ENCODE measurements at regions not wholly inside any gene's neighbourhood (a gene's known extent, or its start where the extent isn't known, plus 50 kb on each side); places are given as distances from the start of the nearest gene placed in this dataset.

GRCh38 chr16:64011650-64012049 is 1110.2 kb downstream of the CDH11 start:
- no peaks in the 10 kb centered on the region for H3K9me3 ChIP-seq
- no peaks in the 10 kb centered on the region for H3K4me1 ChIP-seq
- DNase-seq (ENCODE audit: low spot score in 2 of 2): no peak
- no peak overlapping the region for H3K27ac ChIP-seq
- intact Hi-C loops (cut with DNase I): no loop called here
- no peak for TF ChIP-seq CTCF (IDR thresholded peaks at IDR 0.05)
- H3K4me3 ChIP-seq: no peak overlapping the region
- H3K27me3 ChIP-seq: no peaks in the 10 kb centered on the region
- no peaks in the 10 kb centered on the region for H3K36me3 ChIP-seq

GRCh38 chr16:64008131-64008530 is 1113.7 kb downstream of the CDH11 start:
- H3K4me3 ChIP-seq: no peak overlapping the region
- H3K4me1 ChIP-seq: no peaks in the 10 kb centered on the region
- intact Hi-C loops (cut with DNase I): no loop called here
- TF ChIP-seq CTCF (IDR thresholded peaks at IDR 0.05): no peak
- no peaks in the 10 kb centered on the region for H3K36me3 ChIP-seq
- H3K9me3 ChIP-seq: no peaks in the 10 kb centered on the region
- no peaks in the 10 kb centered on the region for H3K27me3 ChIP-seq
- no peak for DNase-seq (ENCODE audit: low spot score in 2 of 2)
- no peak overlapping the region for H3K27ac ChIP-seq

GRCh38 chr16:64004116-64004515 is 1117.7 kb downstream of the CDH11 start:
- no peaks in the 10 kb centered on the region for H3K27me3 ChIP-seq
- H3K36me3 ChIP-seq: no peaks in the 10 kb centered on the region
- H3K4me3 ChIP-seq: no peak overlapping the region
- no peak overlapping the region for H3K27ac ChIP-seq
- no peak for TF ChIP-seq CTCF (IDR thresholded peaks at IDR 0.05)
- no peaks in the 10 kb centered on the region for H3K9me3 ChIP-seq
- no peak for DNase-seq (ENCODE audit: low spot score in 2 of 2)
- no peaks in the 10 kb centered on the region for H3K4me1 ChIP-seq
- intact Hi-C loops (cut with DNase I): no loop called here

GRCh38 chr16:63995025-63995424 is 1126.8 kb downstream of the CDH11 start:
- H3K4me3 ChIP-seq: no peak overlapping the region
- H3K36me3 ChIP-seq: no peaks in the 10 kb centered on the region
- no peaks in the 10 kb centered on the region for H3K4me1 ChIP-seq
- H3K9me3 ChIP-seq: no peaks in the 10 kb centered on the region
- intact Hi-C loops (cut with DNase I): no loop called here
- H3K27me3 ChIP-seq: no peaks in the 10 kb centered on the region
- no peak overlapping the region for H3K27ac ChIP-seq
- TF ChIP-seq CTCF (IDR thresholded peaks at IDR 0.05): no peak
- DNase-seq (ENCODE audit: low spot score in 2 of 2): no peak

GRCh38 chr16:63983401-63983800 is 1138.5 kb downstream of the CDH11 start:
- Histone ChIP-seq H3K9me3 (no peaks in the 10 kb centered on the region), H3K27me3 (no peaks in the 10 kb centered on the region), H3K4me3 (no peak overlapping the region), H3K36me3 (no peaks in the 10 kb centered on the region), H3K27ac (no peak overlapping the region), H3K4me1 (no peaks in the 10 kb centered on the region)
- no peak for TF ChIP-seq CTCF (IDR thresholded peaks at IDR 0.05)
- intact Hi-C loops (cut with DNase I): no loop called here
- DNase-seq (ENCODE audit: low spot score in 2 of 2): no peak

- Histone ChIP-seq H3K9me3 (no peaks in the 10 kb centered on the region), H3K4me1 (no peaks in the 10 kb centered on the region), H3K4me3 (no peak overlapping the region), H3K27me3 (no peaks in the 10 kb centered on the region), H3K27ac (no peak overlapping the region), H3K36me3 (no peaks in the 10 kb centered on the region)
- no peak for TF ChIP-seq CTCF (IDR thresholded peaks at IDR 0.05)
- intact Hi-C loops (cut with DNase I): no loop called here
- no peak for DNase-seq (ENCODE audit: low spot score in 2 of 2)
Observed at GRCh38 chr16:63982741-63983140, 1139.1 kb downstream of the CDH11 start.

All from ascending aorta (tissue), 2 donors.